ENCODE measurements at regions not wholly inside any gene's neighbourhood (a gene's known extent, or its start where the extent isn't known, plus 50 kb on each side); places are given as distances from the start of the nearest gene placed in this dataset.
"Not testable (repeated sequence)": the region's sequence is repeated elsewhere in the genome, so short reads cannot be mapped to it uniquely, and the experiment has no call there.

GRCh38 chr1:157301477-157302198 is 163.4 kb upstream of the ETV3 start:
- FAIRE-seq, result no peak

DNA sequence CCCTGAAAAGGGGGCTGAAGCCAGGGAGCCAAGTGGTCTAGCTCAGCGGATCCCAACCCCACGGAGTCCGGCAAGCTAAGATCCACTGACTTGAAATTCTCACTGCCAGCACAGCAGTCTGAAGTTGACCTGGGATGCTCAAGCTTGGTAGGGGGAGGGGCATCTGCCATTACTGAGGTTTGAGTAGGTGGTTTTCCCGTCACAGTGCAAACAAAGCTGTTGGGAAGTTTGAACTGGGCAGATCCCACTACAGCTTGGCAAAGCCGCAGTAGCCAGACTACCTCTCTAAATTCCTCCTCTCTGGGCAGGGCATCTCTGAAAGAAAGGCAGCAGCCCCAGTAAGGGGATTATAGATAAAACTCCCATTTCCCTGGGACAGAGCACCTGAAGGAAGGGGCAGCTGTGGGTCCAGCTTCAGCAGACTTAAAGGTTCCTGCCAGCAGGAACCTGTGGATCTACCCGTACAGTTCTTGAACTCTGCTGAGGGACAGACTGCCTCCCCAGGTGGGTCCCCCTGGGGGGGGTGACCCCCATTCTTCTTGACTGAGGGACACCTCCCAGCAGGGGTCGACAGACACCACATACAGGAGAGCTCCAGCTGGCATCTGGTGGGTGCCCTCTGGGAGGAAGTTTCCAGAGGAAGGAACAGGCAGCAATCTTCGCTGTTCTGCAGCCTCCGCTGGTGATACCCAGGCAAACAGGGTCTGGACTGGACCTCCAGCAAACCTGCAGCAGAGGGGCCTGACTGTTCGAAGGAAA is 156.4 kb upstream of the ETV3 start:
- DNase-seq (ENCODE audit: insufficient read length, low spot score); FAIRE-seq: not testable (repeated sequence)

More at GRCh38 chr1:157301477-157302198, 163.4 kb upstream of the ETV3 start:
- no peak for DNase-seq (ENCODE audit: insufficient read length, low spot score)

- DNase-seq (ENCODE audit: insufficient read length, low spot score) (no peak), FAIRE-seq (no peak)
Measured at GRCh38 chr1:157292809-157293564, 154.8 kb upstream of the ETV3 start.

DNA sequence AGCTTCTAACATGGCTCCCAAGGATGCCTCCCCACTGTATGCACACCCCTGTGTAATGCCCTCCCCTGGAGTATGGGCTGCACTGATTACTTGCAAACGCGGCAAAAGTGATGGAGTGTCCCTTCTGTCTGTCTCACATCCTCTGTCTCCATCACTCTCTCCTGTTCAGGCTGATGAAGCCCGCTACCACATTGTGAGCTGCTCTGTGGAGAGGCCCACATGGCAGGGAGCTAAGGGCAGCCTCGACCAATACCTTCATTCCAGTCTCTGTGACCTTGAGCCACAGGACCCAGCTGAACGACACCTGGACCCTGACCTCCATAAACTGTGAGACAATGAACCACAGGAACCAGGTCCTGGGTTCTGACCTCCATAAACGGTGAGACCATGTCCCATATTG is 154.1 kb upstream of the ETV3 start:
- DNase-seq (ENCODE audit: insufficient read length, low spot score), result no peak
- FAIRE-seq, result no peak

DNA sequence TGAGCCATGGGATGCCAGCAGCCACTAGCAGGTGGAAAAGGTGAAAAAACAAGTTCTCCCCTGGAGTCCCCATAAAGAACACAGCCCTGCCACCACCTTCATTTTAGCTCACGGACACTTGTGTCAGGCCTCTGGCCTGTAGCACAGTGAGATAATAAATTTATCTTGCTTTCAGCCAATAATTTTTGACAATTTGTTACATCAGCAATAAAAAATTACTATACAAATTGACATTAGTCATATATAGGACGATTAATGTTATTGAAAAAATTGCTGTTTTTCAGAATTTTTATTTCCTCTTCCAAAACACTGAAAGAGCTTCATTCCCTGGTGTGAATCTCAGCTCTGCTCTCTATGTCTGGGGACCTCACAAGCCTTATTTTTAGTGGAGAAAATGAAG is 152.9 kb upstream of the ETV3 start:
- FAIRE-seq (no peak), DNase-seq (ENCODE audit: insufficient read length, low spot score) (no peak)

DNA sequence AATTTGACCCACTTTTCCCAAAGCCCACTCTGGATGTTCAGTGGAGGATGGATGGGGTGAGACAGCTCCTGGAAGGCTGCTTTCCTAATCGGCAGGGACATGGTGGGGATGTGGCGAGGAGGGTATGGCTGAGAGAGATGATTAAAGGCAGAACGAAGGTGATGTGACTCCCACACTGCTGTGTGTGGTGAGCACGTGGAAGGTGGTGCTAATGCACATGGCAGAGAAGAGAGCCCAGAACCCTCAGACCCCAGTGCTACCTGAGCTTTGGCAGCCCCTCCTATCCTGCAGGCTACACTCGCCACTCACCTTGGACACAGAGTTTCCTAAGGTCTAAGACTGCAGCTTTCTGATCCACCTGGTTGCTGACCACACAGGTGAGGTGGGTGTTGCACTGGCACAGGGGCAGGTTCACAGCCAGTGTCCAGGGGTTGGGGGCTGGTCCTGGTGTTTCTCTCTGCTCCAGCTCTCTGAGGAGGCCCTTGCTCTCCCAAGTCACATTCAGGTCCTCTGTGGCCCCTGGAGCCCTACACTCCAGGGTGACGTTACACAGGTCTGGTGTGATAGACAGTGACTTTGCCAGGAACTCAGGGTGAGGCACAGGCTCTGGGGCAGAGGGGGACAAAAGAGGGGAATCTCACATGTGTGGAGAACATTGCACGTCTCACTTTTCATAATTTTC is 151.4 kb upstream of the ETV3 start:
- FAIRE-seq (no peak), DNase-seq (ENCODE audit: insufficient read length, low spot score) (no peak)

DNA sequence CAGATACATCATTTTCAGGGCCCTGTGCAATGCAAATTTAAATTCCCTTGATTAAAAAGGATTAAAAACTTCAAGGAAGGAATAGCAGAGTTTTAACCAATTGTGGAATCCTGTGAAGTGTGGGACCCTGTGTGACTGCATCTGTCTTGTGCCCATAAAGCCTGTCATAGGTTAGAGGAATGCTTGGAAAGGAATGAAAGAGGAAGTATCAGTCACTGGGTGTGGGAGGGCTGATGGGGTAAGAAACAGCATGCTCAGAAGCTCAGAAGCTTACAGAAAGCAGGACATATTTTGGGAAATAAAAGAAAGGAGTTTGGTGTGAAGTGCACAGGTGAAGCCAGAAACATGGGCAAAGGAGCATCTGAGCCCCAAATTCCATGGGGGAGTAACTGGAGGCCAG is 150.8 kb upstream of the ETV3 start:
- FAIRE-seq (no peak), DNase-seq (ENCODE audit: insufficient read length, low spot score) (no peak)

DNA sequence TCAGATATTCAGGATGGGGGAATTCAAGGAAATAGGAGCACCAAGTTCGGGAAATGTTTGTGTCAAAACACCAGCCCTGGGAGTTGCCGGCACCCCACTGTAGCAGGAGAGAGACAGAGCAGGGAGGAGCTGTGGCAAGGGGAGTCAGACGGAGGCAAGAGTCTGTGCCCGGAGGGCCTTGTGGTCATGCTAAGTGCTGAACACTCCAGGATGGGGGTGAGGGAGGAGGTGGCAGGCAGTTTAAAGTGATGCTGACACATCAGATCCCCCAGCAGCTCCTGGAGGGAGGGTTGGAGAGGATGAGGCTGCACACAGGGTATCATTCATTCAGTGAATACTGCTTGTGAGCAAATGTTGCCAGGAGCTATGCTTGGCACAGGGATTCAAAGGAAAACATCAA is 150.3 kb upstream of the ETV3 start:
- FAIRE-seq (no peak), DNase-seq (ENCODE audit: insufficient read length, low spot score) (no peak)

GRCh38 chr1:157288006-157288405 is 149.8 kb upstream of the ETV3 start:
- no peak for DNase-seq (ENCODE audit: insufficient read length, low spot score)
- FAIRE-seq, result no peak

GRCh38 chr1:157287462-157287861 is 149.3 kb upstream of the ETV3 start:
- no peak for FAIRE-seq
- no peak for DNase-seq (ENCODE audit: insufficient read length, low spot score)

DNA sequence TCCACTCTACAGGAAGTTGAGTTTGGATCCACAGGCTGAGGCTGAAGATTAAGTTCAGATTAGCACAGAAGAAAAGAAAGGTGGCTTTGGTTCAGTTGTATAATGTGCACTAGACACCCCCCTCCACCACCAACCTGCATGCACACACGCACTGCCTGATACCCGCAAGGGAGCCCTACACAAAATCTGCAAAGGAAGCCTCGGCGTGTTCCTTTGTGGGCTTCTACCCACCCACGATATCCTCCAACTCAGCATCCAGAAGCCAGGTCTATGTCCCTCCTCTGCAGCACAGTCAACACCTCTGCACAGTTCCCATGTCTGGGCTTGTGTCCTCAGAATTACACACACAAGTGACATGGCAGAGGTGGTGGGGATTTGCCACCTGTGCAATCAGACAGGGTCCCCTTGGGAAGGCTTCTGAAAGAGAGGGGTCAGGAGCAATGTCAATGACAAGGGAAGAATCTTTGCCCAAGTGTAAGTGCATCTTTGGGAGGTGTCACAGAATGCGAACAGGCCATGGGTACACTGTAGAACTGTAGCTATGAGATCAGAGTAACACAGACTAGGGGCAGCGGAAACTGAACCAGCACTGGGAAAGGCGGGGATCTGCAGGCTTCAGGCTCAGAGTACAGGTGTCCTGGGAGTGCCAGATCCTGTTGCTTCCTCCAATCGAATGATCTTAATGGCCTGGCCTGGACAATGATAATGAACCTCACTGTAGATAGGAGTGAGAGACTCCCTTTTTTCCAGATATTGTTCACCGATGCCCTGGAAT is 148.6 kb upstream of the ETV3 start:
- FAIRE-seq, result no peak
- no peak for DNase-seq (ENCODE audit: insufficient read length, low spot score)

DNA sequence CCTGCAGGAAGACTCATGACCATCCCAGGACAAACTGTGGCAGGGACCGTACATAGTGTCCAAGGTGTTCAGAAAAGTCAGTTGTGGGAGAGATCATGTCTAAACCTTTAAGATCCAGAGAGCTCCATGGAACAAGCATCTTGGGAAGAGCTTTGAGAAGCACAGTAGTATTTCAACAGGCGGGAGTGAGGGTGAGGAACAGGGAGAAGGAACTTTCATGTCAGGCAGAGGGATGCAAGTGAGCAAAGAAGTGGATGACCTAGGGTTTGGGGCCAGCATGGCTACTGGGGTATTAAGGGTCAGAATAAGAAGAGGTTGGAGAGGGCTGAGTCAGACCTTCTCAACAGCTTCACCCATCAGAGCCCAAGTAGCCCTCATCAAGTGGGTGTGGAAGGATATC is 147.9 kb upstream of the ETV3 start:
- FAIRE-seq (no peak), DNase-seq (ENCODE audit: insufficient read length, low spot score) (no peak)

GRCh38 chr1:157284451-157284850 is 146.3 kb upstream of the ETV3 start:
- DNase-seq (ENCODE audit: insufficient read length, low spot score), result no peak
- no peak for FAIRE-seq

DNA sequence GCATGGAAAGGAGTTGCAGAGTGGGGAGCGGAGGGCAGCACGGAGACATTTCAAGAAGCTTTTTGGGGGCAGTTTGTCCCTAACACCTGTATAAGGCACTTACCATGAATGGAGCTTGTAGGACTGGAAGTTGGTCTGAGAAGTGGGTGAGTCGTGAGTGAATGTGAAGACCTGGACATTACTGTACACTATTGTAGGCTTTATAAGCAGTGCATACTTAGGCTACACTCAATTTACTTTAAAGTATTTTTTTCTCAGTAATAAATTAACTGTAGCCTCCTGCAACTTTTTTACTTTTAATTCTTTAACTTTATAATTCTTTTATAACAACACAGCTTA is 141.6 kb upstream of the ETV3 start:
- DNase-seq (ENCODE audit: insufficient read length, low spot score) (no peak), FAIRE-seq (no peak)

DNA sequence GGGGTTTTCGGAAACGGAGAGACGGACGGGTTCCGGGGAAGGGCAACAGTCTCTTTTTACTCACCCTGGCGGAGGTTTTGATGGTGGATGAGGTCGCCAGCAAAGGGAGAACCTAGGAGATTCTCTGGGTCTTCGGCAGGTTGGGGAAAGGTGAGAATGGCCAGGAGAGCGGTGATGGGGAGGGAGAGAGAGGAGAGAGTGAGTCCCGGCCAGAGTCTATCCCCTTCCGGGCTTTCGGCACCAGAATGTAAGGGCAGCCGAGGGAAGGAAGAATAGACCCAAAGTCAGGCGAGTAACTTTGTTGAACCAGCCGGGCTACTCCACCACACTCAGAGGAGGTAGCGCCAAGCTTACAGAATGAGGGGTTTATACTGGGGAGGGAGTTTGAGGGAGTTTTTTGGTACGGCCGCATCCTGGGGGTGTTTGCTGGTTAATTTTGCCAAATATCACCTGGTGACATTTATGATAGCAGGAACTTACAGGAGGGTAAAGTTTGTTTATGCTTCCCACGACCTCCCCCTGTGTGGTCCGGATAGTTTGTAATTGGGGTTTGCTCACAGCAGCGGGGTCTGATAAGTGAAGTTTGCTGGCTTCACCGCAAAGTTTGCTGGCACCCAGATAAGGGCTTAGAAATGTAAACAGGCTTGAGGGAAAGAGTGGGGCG is 141.1 kb upstream of the ETV3 start:
- DNase-seq (ENCODE audit: insufficient read length, low spot score) (no peak), FAIRE-seq (no peak)

- FAIRE-seq, result no peak
- no peak for DNase-seq (ENCODE audit: insufficient read length, low spot score)
Measured at GRCh38 chr1:157278383-157279137, 140.4 kb upstream of the ETV3 start.

DNA sequence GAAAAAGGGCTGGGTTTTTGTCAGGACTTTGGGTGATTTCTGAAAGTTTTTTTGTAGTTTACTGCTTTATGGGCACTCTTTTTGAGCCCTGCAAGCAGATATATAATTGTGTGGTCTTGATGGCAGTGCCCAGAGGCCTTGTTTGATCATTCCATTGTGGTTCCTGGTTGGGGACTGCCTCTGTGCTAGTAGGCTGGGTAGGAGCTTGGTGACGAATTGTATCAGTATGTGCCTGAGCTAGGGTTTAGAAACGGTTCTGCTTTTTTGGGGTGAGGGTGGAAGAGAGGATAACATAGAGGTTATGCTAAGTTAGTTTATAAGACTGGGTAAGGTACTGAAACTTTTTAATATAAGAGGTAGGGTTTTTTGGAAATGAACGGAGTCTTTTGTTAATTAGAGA is 139.7 kb upstream of the ETV3 start:
- FAIRE-seq (no peak), DNase-seq (ENCODE audit: insufficient read length, low spot score) (no peak)

- FAIRE-seq (no peak), DNase-seq (ENCODE audit: insufficient read length, low spot score) (no peak)
Measured at GRCh38 chr1:157277281-157277680, 139.1 kb upstream of the ETV3 start.

Data from HTR-8/SVneo (cell line).